GM12878 (cell line): ENCODE measurements at regions not wholly inside any gene's neighbourhood (a gene's known extent, or its start where the extent isn't known, plus 50 kb on each side); places are given as distances from the start of the nearest gene placed in this dataset.

Source experiments
- EP300 ChIP-seq, 2 experiments: fragments of 150-350 bp in 1 of 2; IDR thresholded peaks; 2 replicates each; pipeline ENCODE4 v1.6.1; 2011 to 2012; ENCODE audit warnings: low read depth in 2 of 2, low read length in 2 of 2, borderline replicate concordance in 1 of 2, improper control_type of control experiment in 1 of 2, inconsistent platforms in 1 of 2; ENCODE audit not compliant: control insufficient read depth in 1 of 2
- MXI1 ChIP-seq: fragments of 150-350 bp; IDR thresholded peaks from 2 replicates; pipeline ENCODE4 v1.6.1; 2011; ENCODE audit warnings: low read depth, mild to moderate bottlenecking, inconsistent platforms, low read length, improper control_type of control experiment
- NR2C2 ChIP-seq: IDR thresholded peaks from 2 replicates; pipeline ENCODE4 v1.6.1; 2011; ENCODE audit warnings: borderline replicate concordance, low read depth; ENCODE audit not compliant: control insufficient read depth, insufficient read length
- TF ChIP-seq, protein P1 (sequence below), 3 experiments: IDR thresholded peaks in 2 of 3; conservative IDR thresholded peaks in 1 of 3; 2 replicates each; pipeline ENCODE4 v1.5.1; 2011; ENCODE audit warnings: low read depth in 3 of 3, low read length in 3 of 3, mild to moderate bottlenecking in 3 of 3, control low read depth in 2 of 3, moderate library complexity in 2 of 3, inconsistent platforms in 1 of 3, mixed read lengths in 1 of 3; ENCODE audit not compliant: control insufficient read depth in 2 of 3, insufficient read depth in 1 of 3; ENCODE audit errors: extremely low read depth in 1 of 3
- TF ChIP-seq, protein P2 (sequence below): IDR thresholded peaks from 2 replicates; pipeline ENCODE4 v1.6.1; 2012; ENCODE audit warnings: low read length, inconsistent platforms
- TF ChIP-seq, protein P3 (sequence below): fragments of 450-650 bp; IDR thresholded peaks from 2 replicates; pipeline ENCODE4 v1.6.1; 2016; ENCODE audit warnings: mild to moderate bottlenecking

- TF ChIP-seq MXI1: no peak
- TF ChIP-seq EP300 (IDR thresholded peaks at IDR 0.05; ENCODE audit: borderline replicate concordance in 1 of 2, control insufficient read depth in 1 of 2, low read depth in 2 of 2, low read length in 2 of 2): no peak
- TF ChIP-seq, protein P1, sequence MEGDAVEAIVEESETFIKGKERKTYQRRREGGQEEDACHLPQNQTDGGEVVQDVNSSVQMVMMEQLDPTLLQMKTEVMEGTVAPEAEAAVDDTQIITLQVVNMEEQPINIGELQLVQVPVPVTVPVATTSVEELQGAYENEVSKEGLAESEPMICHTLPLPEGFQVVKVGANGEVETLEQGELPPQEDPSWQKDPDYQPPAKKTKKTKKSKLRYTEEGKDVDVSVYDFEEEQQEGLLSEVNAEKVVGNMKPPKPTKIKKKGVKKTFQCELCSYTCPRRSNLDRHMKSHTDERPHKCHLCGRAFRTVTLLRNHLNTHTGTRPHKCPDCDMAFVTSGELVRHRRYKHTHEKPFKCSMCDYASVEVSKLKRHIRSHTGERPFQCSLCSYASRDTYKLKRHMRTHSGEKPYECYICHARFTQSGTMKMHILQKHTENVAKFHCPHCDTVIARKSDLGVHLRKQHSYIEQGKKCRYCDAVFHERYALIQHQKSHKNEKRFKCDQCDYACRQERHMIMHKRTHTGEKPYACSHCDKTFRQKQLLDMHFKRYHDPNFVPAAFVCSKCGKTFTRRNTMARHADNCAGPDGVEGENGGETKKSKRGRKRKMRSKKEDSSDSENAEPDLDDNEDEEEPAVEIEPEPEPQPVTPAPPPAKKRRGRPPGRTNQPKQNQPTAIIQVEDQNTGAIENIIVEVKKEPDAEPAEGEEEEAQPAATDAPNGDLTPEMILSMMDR (IDR thresholded peaks at IDR 0.05 in 2 of 3, conservative IDR thresholded peaks at IDR 0.05 in 1 of 3; ENCODE audit: control insufficient read depth in 2 of 3, extremely low read depth in 1 of 3, insufficient read depth in 1 of 3, low read depth in 3 of 3, low read length in 3 of 3): no peak
- TF ChIP-seq, protein P2, sequence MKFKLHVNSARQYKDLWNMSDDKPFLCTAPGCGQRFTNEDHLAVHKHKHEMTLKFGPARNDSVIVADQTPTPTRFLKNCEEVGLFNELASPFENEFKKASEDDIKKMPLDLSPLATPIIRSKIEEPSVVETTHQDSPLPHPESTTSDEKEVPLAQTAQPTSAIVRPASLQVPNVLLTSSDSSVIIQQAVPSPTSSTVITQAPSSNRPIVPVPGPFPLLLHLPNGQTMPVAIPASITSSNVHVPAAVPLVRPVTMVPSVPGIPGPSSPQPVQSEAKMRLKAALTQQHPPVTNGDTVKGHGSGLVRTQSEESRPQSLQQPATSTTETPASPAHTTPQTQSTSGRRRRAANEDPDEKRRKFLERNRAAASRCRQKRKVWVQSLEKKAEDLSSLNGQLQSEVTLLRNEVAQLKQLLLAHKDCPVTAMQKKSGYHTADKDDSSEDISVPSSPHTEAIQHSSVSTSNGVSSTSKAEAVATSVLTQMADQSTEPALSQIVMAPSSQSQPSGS: no peak
- TF ChIP-seq NR2C2: no peak
- TF ChIP-seq, protein P3, sequence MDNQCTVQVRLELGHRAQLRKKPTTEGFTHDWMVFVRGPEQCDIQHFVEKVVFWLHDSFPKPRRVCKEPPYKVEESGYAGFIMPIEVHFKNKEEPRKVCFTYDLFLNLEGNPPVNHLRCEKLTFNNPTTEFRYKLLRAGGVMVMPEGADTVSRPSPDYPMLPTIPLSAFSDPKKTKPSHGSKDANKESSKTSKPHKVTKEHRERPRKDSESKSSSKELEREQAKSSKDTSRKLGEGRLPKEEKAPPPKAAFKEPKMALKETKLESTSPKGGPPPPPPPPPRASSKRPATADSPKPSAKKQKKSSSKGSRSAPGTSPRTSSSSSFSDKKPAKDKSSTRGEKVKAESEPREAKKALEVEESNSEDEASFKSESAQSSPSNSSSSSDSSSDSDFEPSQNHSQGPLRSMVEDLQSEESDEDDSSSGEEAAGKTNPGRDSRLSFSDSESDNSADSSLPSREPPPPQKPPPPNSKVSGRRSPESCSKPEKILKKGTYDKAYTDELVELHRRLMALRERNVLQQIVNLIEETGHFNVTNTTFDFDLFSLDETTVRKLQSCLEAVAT: no peak
These were observed 244.9 kb upstream of the ANKRD55 start for GRCh38 chr5:56478062-56478461.
